ENCODE measurements at regions not wholly inside any gene's neighbourhood (a gene's known extent, or its start where the extent isn't known, plus 50 kb on each side); places are given as distances from the start of the nearest gene placed in this dataset.

DNA sequence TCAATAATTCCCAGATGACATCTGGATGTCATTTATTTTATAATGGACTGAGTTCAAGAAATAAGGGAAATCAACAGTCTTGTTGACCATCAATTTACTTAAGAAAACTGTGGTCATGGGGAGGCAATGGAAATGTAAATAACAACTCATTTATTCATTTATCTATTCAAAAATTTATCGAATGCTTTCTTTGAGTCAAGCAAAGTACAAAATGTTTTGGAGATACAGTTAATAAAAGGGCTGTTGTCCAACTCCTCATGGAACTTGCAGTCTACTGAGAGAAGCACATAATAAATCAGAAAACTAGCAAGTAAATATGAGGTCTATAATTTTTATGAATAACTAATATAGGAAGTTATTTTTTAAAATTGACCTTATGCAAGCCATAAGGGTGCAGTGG lies 65.5 kb upstream of the KITLG start:
- TF ChIP-seq, protein P1, sequence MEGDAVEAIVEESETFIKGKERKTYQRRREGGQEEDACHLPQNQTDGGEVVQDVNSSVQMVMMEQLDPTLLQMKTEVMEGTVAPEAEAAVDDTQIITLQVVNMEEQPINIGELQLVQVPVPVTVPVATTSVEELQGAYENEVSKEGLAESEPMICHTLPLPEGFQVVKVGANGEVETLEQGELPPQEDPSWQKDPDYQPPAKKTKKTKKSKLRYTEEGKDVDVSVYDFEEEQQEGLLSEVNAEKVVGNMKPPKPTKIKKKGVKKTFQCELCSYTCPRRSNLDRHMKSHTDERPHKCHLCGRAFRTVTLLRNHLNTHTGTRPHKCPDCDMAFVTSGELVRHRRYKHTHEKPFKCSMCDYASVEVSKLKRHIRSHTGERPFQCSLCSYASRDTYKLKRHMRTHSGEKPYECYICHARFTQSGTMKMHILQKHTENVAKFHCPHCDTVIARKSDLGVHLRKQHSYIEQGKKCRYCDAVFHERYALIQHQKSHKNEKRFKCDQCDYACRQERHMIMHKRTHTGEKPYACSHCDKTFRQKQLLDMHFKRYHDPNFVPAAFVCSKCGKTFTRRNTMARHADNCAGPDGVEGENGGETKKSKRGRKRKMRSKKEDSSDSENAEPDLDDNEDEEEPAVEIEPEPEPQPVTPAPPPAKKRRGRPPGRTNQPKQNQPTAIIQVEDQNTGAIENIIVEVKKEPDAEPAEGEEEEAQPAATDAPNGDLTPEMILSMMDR (IDR thresholded peaks at IDR 0.05 in 4 of 5, conservative IDR thresholded peaks at IDR 0.05 in 1 of 5): no peak
- no peak for TF ChIP-seq POLR2A (IDR thresholded peaks at IDR 0.05)
